ENCODE measurements at regions not wholly inside any gene's neighbourhood (a gene's known extent, or its start where the extent isn't known, plus 50 kb on each side); places are given as distances from the start of the nearest gene placed in this dataset.
"Not testable (repeated sequence)": the region's sequence is repeated elsewhere in the genome, so short reads cannot be mapped to it uniquely, and the experiment has no call there.

GRCh38 chr2:128602699-128603101 is 284.0 kb upstream of the HS6ST1 start:
- no peak for DNase-seq

- no peak for DNase-seq
These were observed 284.8 kb upstream of the HS6ST1 start for GRCh38 chr2:128603411-128603924.

DNA sequence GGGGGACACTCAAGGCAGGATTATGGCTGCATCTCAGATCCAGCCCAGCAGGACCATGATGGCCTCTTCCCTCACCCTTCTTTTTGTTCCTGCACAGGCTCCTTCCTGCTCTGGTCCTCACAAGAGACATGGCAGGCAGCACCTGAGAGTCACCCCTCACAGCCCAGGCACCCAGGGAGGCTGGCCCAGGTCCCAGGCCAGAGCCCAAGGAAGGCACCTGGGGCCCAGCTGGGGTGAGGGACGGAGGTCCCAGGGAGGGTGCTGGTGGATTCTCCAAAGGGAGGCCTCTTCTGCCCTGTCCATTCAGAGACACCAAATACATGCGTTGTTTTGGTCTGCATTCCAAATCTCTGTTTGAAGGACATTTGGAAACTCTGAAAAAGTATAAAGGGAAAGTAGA is 285.4 kb upstream of the HS6ST1 start:
- no peak for DNase-seq

- DNase-seq = not testable (repeated sequence)
These were observed 285.9 kb upstream of the HS6ST1 start for GRCh38 chr2:128604581-128604980.

GRCh38 chr2:128605421-128605820 is 286.8 kb upstream of the HS6ST1 start:
- no peak for DNase-seq

- DNase-seq = no peak
These were observed 287.3 kb upstream of the HS6ST1 start for GRCh38 chr2:128605931-128606330.

DNA sequence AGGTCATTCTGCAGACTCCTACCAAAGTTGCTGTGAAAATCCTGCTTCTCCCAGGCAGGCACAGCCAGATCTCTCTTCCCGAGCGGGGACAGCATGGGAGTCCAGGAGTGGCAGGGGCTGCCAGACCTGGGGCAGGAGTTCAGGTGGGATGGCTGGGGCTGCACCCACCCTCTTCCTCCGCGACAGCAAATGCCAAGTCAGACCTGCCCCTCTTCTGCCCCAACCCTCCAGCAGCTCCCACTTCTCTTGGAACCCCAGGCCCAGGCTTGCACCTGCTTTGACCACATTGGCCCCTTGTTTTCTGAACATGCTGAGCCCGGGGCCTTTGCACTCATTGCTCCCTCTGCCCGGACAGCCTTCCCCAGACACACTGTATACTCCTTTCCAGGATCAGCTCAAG is 288.2 kb upstream of the HS6ST1 start:
- no peak for DNase-seq

- no peak for DNase-seq
These were observed 288.8 kb upstream of the HS6ST1 start for GRCh38 chr2:128607440-128607839.

DNA sequence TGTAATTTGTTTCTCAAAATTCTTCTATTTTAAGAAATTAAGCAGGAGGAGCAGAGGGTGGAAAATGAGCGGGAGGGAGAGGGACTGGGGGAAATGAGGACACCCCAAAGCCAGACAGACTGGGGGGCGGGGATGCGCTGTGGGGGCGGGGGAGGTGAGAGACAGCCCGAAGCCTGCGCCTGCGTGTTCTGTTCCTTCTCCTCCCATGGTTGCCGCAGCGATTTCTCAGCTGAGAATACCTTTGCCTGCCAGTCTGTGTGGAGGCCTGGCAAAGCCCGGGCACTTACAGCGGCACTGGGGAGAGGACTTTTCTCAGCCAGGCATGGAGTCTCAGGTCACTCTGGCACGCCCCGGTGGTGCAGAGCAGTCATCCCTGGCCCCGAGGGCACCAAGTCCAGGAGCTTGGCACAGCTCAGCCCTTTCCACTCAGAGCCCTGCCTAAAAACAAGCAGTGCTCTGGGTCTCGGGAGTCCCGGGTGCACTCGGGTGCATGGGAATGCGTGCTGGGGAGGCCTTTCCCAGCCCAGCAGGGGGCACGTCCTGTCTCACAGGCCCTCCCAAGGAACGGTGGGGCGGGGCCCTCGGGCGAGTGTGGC is 289.3 kb upstream of the HS6ST1 start:
- DNase-seq = no peak

DNA sequence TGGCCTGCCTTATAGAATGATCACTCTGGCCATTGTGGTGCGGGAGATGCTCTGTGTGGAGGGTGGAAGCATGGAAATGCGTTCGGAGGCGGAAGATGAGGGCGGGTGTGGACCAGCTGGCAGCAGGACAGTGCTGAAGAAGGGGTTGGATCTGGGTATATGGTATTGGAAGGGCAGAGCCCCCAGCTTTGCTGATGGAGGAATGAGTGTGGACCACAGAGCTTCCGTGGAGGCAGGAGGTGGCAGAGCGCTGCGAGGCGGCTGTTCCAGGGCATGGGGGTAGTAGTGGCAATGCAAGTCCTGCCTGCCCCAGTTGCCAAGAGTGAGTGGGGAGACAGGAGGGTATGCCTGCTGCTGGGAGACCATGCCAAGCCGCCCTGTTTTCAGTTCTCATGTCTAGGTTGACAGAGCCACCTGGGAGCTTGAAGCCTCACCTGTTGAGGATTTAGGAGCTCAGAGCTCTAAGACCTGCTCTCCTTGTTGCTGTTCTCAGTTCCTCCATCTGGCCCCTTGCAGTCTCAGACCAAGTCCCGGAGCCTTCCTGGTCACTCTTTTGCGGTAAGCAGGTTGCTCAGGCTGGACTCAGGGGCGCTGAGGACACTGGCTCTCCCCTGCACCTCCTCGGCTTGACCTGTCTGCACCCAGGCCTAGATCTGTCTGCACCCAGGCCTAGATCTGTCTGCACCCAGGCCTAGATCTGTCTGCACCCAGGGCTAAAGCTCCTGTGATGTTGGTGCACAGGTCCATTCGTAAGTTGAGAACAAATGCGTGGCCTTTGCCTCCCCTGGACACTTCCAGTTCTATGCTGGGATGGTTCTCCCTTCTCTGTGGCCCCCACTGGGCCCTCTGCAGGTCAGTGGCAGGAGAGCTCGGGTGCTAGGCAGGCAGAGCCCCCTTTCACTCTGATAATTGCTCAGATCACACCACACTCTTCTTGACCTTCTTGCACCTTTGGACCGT is 290.5 kb upstream of the HS6ST1 start:
- DNase-seq = no peak

DNA sequence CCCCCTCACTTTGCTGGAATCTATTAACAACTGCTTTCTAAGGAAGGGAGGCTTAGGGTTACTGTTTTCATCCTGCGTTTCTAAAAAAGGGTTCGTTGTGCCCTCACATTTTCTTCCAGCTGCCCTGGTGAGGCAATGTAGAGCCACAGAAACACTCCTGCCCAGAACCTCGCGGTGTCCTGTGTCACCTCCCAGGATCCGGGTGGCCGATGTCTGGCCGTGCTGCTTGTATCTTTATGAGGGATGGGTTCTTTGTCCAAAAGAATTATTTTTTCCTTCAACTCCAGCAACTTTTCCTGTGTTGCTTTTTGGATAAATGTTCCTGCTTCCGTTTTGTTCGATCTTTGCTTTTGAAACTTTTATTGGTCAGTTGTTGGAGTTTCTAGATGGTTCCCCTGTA is 291.8 kb upstream of the HS6ST1 start:
- no peak for DNase-seq

GRCh38 chr2:128611421-128612320 is 293.0 kb upstream of the HS6ST1 start:
- no peak for DNase-seq

DNA sequence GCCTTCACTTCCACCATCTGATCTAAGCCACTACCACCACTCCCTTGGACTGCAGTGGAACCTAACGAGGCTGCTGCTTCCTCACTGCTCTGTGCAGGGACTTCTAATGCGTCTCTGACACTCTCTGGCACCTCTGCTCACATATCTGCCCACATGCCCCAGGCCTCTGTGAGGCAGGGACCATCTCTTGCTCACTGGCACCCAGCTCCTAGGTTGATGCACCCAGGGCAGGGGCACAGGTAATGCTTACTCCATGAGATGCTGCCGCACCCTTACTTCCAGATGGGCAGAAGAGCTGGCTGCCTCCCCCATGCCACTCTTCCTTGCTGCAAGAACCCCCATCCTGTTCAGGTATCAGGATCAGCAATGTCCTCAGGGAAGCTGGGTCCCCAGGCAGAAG is 294.0 kb upstream of the HS6ST1 start:
- no peak for DNase-seq

DNA sequence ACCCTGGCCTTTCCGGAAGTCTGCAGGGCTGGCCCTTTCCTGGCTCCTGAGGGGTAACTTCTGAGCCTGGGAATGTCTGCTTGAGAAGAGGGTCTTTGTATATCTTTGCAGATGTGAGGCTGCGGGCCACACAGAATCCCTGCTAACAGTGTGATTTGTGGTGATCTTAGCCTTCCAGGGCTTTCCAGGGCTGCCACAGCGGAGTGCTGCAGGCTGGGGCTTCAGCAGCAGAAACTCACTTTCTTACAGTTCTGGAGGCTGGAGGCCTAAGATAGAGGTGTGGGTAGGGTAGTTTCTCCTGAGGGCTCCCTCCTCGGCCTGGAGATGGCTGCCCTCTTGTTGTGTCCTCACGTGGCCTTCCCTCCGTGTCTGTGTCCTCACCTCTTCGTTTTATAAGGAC is 294.7 kb upstream of the HS6ST1 start:
- DNase-seq = no peak

GRCh38 chr2:128613876-128614275 is 295.2 kb upstream of the HS6ST1 start:
- DNase-seq = no peak

DNA sequence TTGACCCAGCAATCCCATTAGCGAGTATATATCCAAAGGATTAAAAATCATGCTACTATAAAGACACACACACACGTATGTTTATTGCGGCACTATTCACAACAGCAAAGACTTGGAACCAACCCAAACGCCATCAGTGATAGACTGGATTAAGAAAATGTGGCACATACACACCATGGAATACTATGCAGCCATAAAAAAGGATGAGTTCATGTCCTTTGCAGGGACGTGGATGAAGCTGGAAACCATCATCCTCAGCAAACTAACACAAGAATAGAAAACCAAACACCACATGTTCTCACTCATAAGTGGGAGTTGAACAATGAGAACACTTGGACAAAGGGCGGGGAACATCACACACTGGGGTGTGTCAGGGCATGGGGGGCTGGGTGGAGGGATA is 296.2 kb upstream of the HS6ST1 start:
- not testable (repeated sequence) for DNase-seq

- no peak for DNase-seq
These were observed 296.9 kb upstream of the HS6ST1 start for GRCh38 chr2:128615571-128615970.

GRCh38 chr2:128617029-128617590 is 298.4 kb upstream of the HS6ST1 start:
- no peak for DNase-seq

- DNase-seq = no peak
These were observed 299.0 kb upstream of the HS6ST1 start for GRCh38 chr2:128617661-128618060.

DNA sequence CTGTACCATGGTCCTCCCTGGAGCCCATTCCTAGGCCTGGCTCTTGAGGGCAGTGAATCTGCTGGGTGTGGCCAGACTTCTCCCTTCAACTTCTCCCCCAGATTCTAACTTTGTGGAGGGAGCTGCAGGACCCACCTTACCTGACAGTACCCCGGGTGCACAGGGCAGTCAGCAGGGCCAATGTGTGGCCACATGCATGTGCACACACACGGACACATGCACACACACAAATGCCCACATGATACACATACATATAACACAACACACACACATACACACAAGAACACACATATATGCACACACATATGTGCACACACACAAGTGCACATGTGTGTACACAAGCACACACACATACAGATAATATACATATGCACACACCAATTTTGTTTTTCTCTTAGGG is 300.0 kb upstream of the HS6ST1 start:
- DNase-seq = no peak

DNA sequence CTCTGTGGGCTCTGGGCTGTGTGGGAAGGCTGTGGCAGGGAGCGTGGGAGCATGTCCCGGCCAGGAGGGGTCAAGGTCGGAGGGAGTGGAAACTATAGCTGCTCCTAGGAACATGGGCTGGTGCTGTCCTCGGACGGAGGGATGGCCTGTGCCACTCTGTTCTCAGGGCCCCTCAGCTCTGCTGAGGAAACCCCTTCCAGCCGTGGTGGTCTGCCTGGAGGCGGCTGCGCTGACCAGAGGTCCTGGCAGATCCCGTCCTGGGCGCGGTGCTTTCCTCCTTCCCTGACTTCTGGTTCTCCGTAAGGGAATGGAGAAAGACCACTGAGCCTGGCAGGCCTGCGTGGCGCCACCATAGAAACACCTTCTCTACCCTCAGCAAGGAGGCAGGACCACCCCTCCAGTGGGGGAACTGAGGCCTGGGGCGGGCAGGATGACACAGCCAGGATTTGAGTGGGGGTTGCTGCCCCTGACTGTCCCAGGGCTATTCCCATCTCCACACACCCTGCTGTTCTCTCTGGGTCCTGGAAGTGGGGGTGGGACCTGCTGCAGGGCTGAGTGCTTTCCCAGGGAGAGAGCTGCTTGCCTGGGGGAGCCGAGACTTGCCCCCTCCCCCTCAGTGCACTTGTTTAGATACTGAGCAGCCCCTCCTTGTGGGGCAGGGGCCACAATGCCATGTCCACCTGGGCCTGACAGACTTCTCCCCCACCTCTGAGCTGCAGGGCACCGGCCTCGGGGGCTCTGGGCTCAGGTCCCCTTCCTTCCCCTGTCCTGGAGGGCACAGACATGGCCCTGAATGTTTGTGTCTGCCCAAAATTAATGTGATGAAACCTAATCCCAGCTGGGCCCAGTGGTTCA is 301.0 kb upstream of the HS6ST1 start:
- DNase-seq = no peak

DNA sequence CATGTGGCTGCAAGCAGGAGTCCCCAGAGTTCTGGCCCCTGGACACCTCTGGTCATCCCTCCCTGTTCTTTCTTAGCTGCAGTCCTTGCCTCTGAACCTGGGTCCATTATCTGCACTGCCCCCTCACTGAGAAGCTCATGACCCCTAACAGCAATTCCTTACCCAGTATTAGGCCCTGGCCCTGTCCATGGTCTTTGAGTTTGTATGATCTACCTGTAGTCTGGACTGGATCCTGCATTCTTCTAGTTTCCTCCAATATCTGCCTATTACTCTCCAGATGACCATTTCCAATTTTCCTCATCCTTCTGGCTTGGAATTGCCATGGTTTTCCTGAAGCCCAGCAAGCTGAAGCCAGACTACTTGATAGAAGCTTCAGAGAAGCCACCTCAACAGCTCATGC is 302.4 kb upstream of the HS6ST1 start:
- DNase-seq = no peak
